OCI-LY7 (cell line): ENCODE measurements at regions not wholly inside any gene's neighbourhood (a gene's known extent, or its start where the extent isn't known, plus 50 kb on each side); places are given as distances from the start of the nearest gene placed in this dataset.

Experiments
- BruUV-seq: library from RNA; stranded (reverse); fragments of 400-500 nt; replicated peaks from 2 replicates; lab custom pipeline; 2021; lab: Mats Ljungman, UMichigan
- CTCF ChIA-PET: fragments of 300-600 bp; sonication (Branson Sonifier 250); formaldehyde crosslinking; loops from one replicate; lab custom pipeline; 2022; ENCODE audit warnings: antibody characterized with exemption; ENCODE audit not compliant: unreplicated experiment; lab: Charles Lee
- POLR2A ChIA-PET: fragments of 300-600 bp; sonication (Branson Sonifier 250); formaldehyde crosslinking; loops from one replicate; lab custom pipeline; 2022; ENCODE audit warnings: antibody characterized with exemption; lab: Charles Lee
- DNase-seq: peaks from one replicate; pipeline ENCODE4 v3.0.0-alpha.2; 2015; ENCODE audit warnings: low spot score
- H2AFZ ChIP-seq: fragments of 200-600 bp; sonication (generic), shearing (Covaris generic); 2 replicates; pipeline ENCODE4 v1.6.1; 2014; ENCODE audit warnings: mild to moderate bottlenecking, antibody characterized with exemption, low read length, moderate library complexity
- H3K27ac ChIP-seq: fragments of 200-600 bp; sonication (generic); 2 replicates; pipeline ENCODE4 v1.5.1; 2014; ENCODE audit warnings: mixed run types, low read depth, mild to moderate bottlenecking, moderate library complexity, low read length, inconsistent platforms; ENCODE audit not compliant: poor library complexity, severe bottlenecking
- H3K36me3 ChIP-seq: fragments of 200-600 bp; sonication (generic); 2 replicates; pipeline ENCODE4 v1.6.1; 2014; ENCODE audit warnings: mild to moderate bottlenecking, antibody characterized with exemption, low read length, moderate library complexity, mixed read lengths; ENCODE audit not compliant: insufficient read depth
- H3K4me1 ChIP-seq: fragments of 200-600 bp; sonication (generic); 2 replicates; pipeline ENCODE4 v1.5.1; 2014; ENCODE audit warnings: mild to moderate bottlenecking, low read length; ENCODE audit not compliant: insufficient read depth, poor library complexity, severe bottlenecking
- H3K4me2 ChIP-seq: fragments of 200-600 bp; sonication (generic); 2 replicates; pipeline ENCODE4 v1.6.1; 2014; ENCODE audit warnings: mild to moderate bottlenecking, low read length
- H3K4me3 ChIP-seq: fragments of 200-600 bp; sonication (generic); 2 replicates; pipeline ENCODE4 v1.5.1; 2014; ENCODE audit warnings: mild to moderate bottlenecking, low read depth, low read length; ENCODE audit not compliant: poor library complexity, severe bottlenecking
- H3K79me2 ChIP-seq: fragments of 200-600 bp; sonication (generic); 2 replicates; pipeline ENCODE4 v1.6.1; 2016; ENCODE audit warnings: low read depth, mild to moderate bottlenecking, low read length, moderate library complexity, mixed read lengths; ENCODE audit not compliant: insufficient read depth
- H3K9me2 ChIP-seq: fragments of 200-600 bp; sonication (generic); 2 replicates; pipeline ENCODE4 v1.6.1; 2016; ENCODE audit warnings: mild to moderate bottlenecking, low read length, mixed read lengths; ENCODE audit not compliant: insufficient read depth
- H3K9me3 ChIP-seq: fragments of 200-600 bp; sonication (generic); 2 replicates; pipeline ENCODE4 v1.6.1; 2014; ENCODE audit warnings: mild to moderate bottlenecking, mixed run types, low read length, mixed read lengths
- H4K20me1 ChIP-seq: fragments of 200-600 bp; sonication (generic); 2 replicates; pipeline ENCODE4 v1.6.1; 2014; ENCODE audit warnings: mild to moderate bottlenecking, antibody characterized with exemption, low read length, moderate library complexity, mixed read lengths; ENCODE audit not compliant: insufficient read depth
- EZH2phosphoT487 ChIP-seq: fragments of 200-600 bp; sonication (generic); IDR thresholded peaks from 2 replicates; pipeline ENCODE4 v1.6.1; 2018; ENCODE audit warnings: low read depth, borderline replicate concordance, mild to moderate bottlenecking, mixed run types, antibody characterized with exemption, low read length, moderate library complexity, mixed read lengths
- intact Hi-C: fragments of 100-400 bp; cut with micrococcal nuclease; formaldehyde crosslinking; loops from one replicate; pipeline ENCODE4 v1.10.0; 2022; ENCODE audit not compliant: unreplicated experiment
- TF ChIP-seq, protein P1 (sequence below): fragments of 200-600 bp; sonication (generic); conservative IDR thresholded peaks from 2 replicates; pipeline ENCODE4 v1.5.1; 2014; ENCODE audit warnings: mild to moderate bottlenecking, antibody characterized with exemption, low read length, moderate library complexity, mixed read lengths

DNA sequence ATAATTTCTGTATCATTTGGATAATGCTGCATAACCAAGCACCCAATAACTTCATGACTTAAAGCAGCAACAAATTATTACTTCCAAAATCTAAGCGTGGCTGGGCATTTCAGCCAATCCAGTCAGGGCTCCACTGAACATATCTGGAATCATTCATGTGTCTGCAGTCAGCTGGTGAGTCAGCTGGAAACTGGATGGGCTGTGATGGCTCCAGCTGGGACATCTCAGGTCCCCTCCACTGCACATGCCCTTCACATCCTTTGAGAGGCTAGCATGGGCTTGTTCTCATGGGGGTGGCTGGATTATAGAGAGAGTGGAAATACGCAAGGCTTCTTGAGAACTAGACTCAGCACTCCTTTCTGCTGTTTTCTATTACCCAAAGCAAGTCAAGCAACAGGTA is 961.9 kb downstream of the DIAPH3 start:
- TF ChIP-seq EZH2phosphoT487: no peak
- TF ChIP-seq, protein P1, sequence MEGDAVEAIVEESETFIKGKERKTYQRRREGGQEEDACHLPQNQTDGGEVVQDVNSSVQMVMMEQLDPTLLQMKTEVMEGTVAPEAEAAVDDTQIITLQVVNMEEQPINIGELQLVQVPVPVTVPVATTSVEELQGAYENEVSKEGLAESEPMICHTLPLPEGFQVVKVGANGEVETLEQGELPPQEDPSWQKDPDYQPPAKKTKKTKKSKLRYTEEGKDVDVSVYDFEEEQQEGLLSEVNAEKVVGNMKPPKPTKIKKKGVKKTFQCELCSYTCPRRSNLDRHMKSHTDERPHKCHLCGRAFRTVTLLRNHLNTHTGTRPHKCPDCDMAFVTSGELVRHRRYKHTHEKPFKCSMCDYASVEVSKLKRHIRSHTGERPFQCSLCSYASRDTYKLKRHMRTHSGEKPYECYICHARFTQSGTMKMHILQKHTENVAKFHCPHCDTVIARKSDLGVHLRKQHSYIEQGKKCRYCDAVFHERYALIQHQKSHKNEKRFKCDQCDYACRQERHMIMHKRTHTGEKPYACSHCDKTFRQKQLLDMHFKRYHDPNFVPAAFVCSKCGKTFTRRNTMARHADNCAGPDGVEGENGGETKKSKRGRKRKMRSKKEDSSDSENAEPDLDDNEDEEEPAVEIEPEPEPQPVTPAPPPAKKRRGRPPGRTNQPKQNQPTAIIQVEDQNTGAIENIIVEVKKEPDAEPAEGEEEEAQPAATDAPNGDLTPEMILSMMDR: no peak
- POLR2A ChIA-PET: no interaction called here
- Histone ChIP-seq H3K9me2 (no peaks in the 10 kb centered on the region), H3K4me3 (no peak overlapping the region), H3K9me3 (no peaks in the 10 kb centered on the region), H3K4me1 (no peaks in the 10 kb centered on the region), H3K4me2 (no peak overlapping the region), H3K27ac (no peak overlapping the region), H4K20me1 (no peaks in the 10 kb centered on the region), H3K79me2 (no peaks in the 10 kb centered on the region), H2AFZ (no peak overlapping the region), H3K36me3 (no peaks in the 10 kb centered on the region)
- BruUV-seq: no TSS peak
- CTCF ChIA-PET: no interaction called here
- DNase-seq: no peak
- intact Hi-C loops: no loop called here

DNA sequence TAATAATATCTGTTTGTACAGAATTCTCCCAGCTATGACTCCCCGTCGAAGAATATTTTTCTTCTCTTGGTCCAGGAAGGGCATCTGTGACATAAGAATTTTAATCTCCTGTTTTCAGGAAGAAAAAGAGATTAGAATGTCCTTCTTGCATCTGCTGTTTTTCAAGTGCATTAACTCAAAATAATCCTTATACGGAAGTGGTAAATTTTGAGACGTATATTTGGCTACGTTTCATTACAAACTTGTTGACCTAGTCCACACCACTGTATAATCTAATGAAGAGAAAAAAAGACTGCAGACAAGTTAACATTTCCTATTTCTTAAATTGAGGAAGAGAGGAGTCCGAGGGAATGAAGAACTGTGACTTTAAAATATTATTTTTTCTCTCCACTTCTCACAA is 959.9 kb downstream of the DIAPH3 start:
- no peak overlapping the region for H2AFZ ChIP-seq
- BruUV-seq: no TSS peak
- H3K79me2 ChIP-seq: no peaks in the 10 kb centered on the region
- no peaks in the 10 kb centered on the region for H3K36me3 ChIP-seq
- CTCF ChIA-PET: no interaction called here
- no peak overlapping the region for H3K4me2 ChIP-seq
- intact Hi-C loops: no loop called here
- DNase-seq: no peak
- no peaks in the 10 kb centered on the region for H4K20me1 ChIP-seq
- H3K9me3 ChIP-seq: no peaks in the 10 kb centered on the region
- POLR2A ChIA-PET: no interaction called here
- H3K4me3 ChIP-seq: no peak overlapping the region
- TF ChIP-seq EZH2phosphoT487: no peak
- TF ChIP-seq, protein P1: no peak
- H3K4me1 ChIP-seq: no peaks in the 10 kb centered on the region
- no peaks in the 10 kb centered on the region for H3K9me2 ChIP-seq
- no peak overlapping the region for H3K27ac ChIP-seq

DNA sequence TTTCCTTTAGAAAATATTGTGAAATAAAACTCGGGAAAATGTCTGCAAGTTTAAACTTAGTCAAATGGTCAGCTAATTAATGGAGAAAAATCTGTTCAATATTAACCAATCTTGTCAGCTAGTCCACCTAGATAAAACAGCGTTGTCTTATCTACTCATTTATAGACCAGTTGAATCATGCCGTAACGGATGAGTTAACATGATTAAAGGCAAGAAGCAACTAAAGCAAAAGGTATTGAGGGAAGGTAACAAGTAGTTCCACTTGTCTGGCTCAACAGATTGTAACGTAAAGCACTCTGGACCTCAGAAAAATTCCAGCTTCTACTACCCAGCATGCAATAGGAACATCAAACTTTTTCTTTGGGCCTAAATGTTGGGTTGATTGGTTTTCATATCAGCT is 958.2 kb downstream of the DIAPH3 start:
- no peaks in the 10 kb centered on the region for H3K9me3 ChIP-seq
- no peak overlapping the region for H3K4me2 ChIP-seq
- H3K4me1 ChIP-seq: no peaks in the 10 kb centered on the region
- POLR2A ChIA-PET: no interaction called here
- BruUV-seq: no TSS peak
- no peaks in the 10 kb centered on the region for H3K9me2 ChIP-seq
- no peak overlapping the region for H3K4me3 ChIP-seq
- no peak overlapping the region for H3K27ac ChIP-seq
- no peak for DNase-seq
- no peaks in the 10 kb centered on the region for H4K20me1 ChIP-seq
- CTCF ChIA-PET: no interaction called here
- no peak overlapping the region for H2AFZ ChIP-seq
- intact Hi-C loops: no loop called here
- H3K36me3 ChIP-seq: no peaks in the 10 kb centered on the region
- no peak for TF ChIP-seq EZH2phosphoT487
- TF ChIP-seq, protein P1: no peak
- no peaks in the 10 kb centered on the region for H3K79me2 ChIP-seq
